ENCODE measurements at regions not wholly inside any gene's neighbourhood (a gene's known extent, or its start where the extent isn't known, plus 50 kb on each side); places are given as distances from the start of the nearest gene placed in this dataset.

DNA sequence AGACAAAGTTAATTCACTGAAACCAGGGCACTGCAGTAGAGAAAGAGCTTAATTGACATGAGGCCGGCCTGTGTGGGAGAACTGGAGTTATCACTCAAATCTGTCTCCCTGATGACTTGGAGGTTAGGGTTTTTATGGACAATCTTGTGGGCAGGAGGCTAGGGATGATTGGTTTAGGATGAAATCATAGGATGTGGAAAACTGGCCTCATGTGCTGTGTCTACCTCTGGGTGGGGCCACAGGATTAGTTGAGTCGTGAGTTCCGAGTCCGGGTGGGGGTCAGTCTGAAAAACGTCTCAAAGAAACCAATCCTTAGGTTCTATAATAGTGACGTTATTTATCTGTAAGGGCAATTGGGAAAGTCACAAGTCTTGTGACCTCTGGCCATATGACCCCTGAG, 68.1 kb downstream of the UCHL1 start:
- Histone ChIP-seq H3K4me1 (no peaks in the 10 kb centered on the region), H3K4me3 (no peak overlapping the region), H3K27me3 (no peaks in the 10 kb centered on the region), H3K9me3 (no peaks in the 10 kb centered on the region), H3K36me3 (ENCODE audit: low read depth, missing control alignments) (no peaks in the 10 kb centered on the region), H3K27ac (no peak overlapping the region)
- intact Hi-C loops (cut with DNase I; ENCODE audit: low total_unique reads) = no loop called here
- WGBS, 2 donors = 81 to 92% methylated on average over 6 of the region's 6 CpGs
- TF ChIP-seq POLR2A (IDR thresholded peaks at IDR 0.05) = no peak
- TF ChIP-seq, protein P1, sequence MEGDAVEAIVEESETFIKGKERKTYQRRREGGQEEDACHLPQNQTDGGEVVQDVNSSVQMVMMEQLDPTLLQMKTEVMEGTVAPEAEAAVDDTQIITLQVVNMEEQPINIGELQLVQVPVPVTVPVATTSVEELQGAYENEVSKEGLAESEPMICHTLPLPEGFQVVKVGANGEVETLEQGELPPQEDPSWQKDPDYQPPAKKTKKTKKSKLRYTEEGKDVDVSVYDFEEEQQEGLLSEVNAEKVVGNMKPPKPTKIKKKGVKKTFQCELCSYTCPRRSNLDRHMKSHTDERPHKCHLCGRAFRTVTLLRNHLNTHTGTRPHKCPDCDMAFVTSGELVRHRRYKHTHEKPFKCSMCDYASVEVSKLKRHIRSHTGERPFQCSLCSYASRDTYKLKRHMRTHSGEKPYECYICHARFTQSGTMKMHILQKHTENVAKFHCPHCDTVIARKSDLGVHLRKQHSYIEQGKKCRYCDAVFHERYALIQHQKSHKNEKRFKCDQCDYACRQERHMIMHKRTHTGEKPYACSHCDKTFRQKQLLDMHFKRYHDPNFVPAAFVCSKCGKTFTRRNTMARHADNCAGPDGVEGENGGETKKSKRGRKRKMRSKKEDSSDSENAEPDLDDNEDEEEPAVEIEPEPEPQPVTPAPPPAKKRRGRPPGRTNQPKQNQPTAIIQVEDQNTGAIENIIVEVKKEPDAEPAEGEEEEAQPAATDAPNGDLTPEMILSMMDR (IDR thresholded peaks at IDR 0.05) = no peak
- no peak for DNase-seq

GRCh38 chr4:41325901-41326300, 69.2 kb downstream of the UCHL1 start:
- H3K27me3 ChIP-seq = no peaks in the 10 kb centered on the region
- no peaks in the 10 kb centered on the region for H3K36me3 ChIP-seq (ENCODE audit: low read depth, missing control alignments)
- TF ChIP-seq, protein P1 (IDR thresholded peaks at IDR 0.05) = no peak
- no peak for TF ChIP-seq POLR2A (IDR thresholded peaks at IDR 0.05)
- DNase-seq = no peak
- intact Hi-C loops (cut with DNase I; ENCODE audit: low total_unique reads) = no loop called here
- no peak overlapping the region for H3K4me3 ChIP-seq
- H3K9me3 ChIP-seq = no peaks in the 10 kb centered on the region
- H3K4me1 ChIP-seq = no peaks in the 10 kb centered on the region
- H3K27ac ChIP-seq = no peak overlapping the region

GRCh38 chr4:41326776-41327175, 70.0 kb downstream of the UCHL1 start:
- H3K4me3 ChIP-seq = no peak overlapping the region
- intact Hi-C loops (cut with DNase I; ENCODE audit: low total_unique reads) = no loop called here
- no peaks in the 10 kb centered on the region for H3K4me1 ChIP-seq
- no peak for DNase-seq
- no peaks in the 10 kb centered on the region for H3K27me3 ChIP-seq
- TF ChIP-seq POLR2A (IDR thresholded peaks at IDR 0.05) = no peak
- TF ChIP-seq, protein P1 (IDR thresholded peaks at IDR 0.05) = no peak
- H3K27ac ChIP-seq = no peak overlapping the region
- no peaks in the 10 kb centered on the region for H3K36me3 ChIP-seq (ENCODE audit: low read depth, missing control alignments)
- WGBS, 2 donors = 92 to 100% methylated on average over 1 of the region's 1 CpG
- H3K9me3 ChIP-seq = no peaks in the 10 kb centered on the region

DNA sequence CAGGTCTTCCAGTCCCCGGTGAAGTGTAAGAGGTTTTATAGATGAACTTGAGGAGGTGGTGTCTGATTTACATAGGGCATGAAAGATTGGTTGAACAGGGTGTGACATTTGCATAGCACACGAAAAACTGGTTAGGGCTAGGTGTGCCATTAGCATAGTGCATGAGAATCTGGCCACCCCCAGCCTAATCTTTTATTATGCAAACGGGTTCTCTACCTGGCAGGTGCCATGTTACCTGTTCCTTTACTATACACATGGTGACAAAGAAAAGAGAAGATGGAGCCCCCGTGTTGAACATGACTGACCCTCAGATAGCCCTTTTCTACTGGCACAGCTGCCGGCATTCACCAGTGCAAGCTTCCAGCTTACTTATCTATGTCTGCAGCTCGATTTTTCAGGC, 71.0 kb downstream of the UCHL1 start:
- intact Hi-C loops (cut with DNase I; ENCODE audit: low total_unique reads) = no loop called here
- H3K27ac ChIP-seq = no peak overlapping the region
- no peak for DNase-seq
- 69 to 72% methylated on average over 6 of the region's 6 CpGs for WGBS, 2 donors
- H3K4me3 ChIP-seq = no peak overlapping the region
- TF ChIP-seq POLR2A (IDR thresholded peaks at IDR 0.05) = no peak
- TF ChIP-seq, protein P1 (IDR thresholded peaks at IDR 0.05) = no peak
- no peaks in the 10 kb centered on the region for H3K27me3 ChIP-seq
- H3K4me1 ChIP-seq = no peaks in the 10 kb centered on the region
- H3K36me3 ChIP-seq (ENCODE audit: low read depth, missing control alignments) = no peaks in the 10 kb centered on the region
- no peaks in the 10 kb centered on the region for H3K9me3 ChIP-seq

- Histone ChIP-seq H3K27me3 (no peaks in the 10 kb centered on the region), H3K9me3 (no peaks in the 10 kb centered on the region), H3K27ac (no peak overlapping the region), H3K4me3 (no peak overlapping the region), H3K36me3 (ENCODE audit: low read depth, missing control alignments) (no peaks in the 10 kb centered on the region), H3K4me1 (no peaks in the 10 kb centered on the region)
- intact Hi-C loops (cut with DNase I; ENCODE audit: low total_unique reads) = no loop called here
- no peak for DNase-seq
- TF ChIP-seq POLR2A (IDR thresholded peaks at IDR 0.05) = no peak
- TF ChIP-seq, protein P1 (IDR thresholded peaks at IDR 0.05) = no peak
- WGBS, 2 donors = 78 to 88% methylated on average over 4 of the region's 4 CpGs
Measured at GRCh38 chr4:41329361-41329760, 72.6 kb downstream of the UCHL1 start.
